WTC11 (cell line): ENCODE measurements at regions not wholly inside any gene's neighbourhood (a gene's known extent, or its start where the extent isn't known, plus 50 kb on each side); places are given as distances from the start of the nearest gene placed in this dataset.

Experiments
- ATAC-seq: fragments of 200-7000 bp; cut with Tn5 transposase; 2 replicates; pipeline ENCODE4 v1.10.0; 2021; ENCODE audit warnings: mild to moderate bottlenecking, moderate library complexity
- CTCF ChIA-PET: fragments of 300-600 bp; sonication (Branson Sonifier 250); formaldehyde crosslinking; loops from one replicate; lab custom pipeline; 2021; ENCODE audit warnings: antibody characterized with exemption; lab: Charles Lee
- POLR2A ChIA-PET: fragments of 350-600 bp; sonication (Branson Sonifier 250); formaldehyde crosslinking; loops from one replicate; lab custom pipeline; 2021; ENCODE audit warnings: antibody characterized with exemption; lab: Charles Lee
- DNase-seq: peaks from one replicate; pipeline ENCODE4 v3.0.0; 2021; ENCODE audit warnings: low spot score
- H3K27ac Mint-ChIP-seq: 2 replicates; pipeline ENCODE4 v1.8.0; 2021; ENCODE audit warnings: mixed read lengths
- H3K27me3 Mint-ChIP-seq: 2 replicates; pipeline ENCODE4 v1.8.0; 2021; ENCODE audit warnings: low read depth, mild to moderate bottlenecking, moderate library complexity, mixed read lengths
- H3K36me3 Mint-ChIP-seq: 2 replicates; pipeline ENCODE4 v1.8.0; 2021; ENCODE audit warnings: mixed read lengths
- H3K4me1 Mint-ChIP-seq: 2 replicates; pipeline ENCODE4 v1.8.0; 2022; ENCODE audit warnings: mixed read lengths
- H3K4me3 Mint-ChIP-seq: 2 replicates; pipeline ENCODE4 v1.8.0; 2021; ENCODE audit warnings: mild to moderate bottlenecking, moderate library complexity, mixed read lengths
- H3K9me3 Mint-ChIP-seq: 2 replicates; pipeline ENCODE4 v1.8.0; 2021; ENCODE audit warnings: mixed read lengths
- AR ChIP-seq: fragments of 250-450 bp; sonication (Bioruptor Pico); IDR thresholded peaks from 2 replicates; pipeline ENCODE4 v1.9.0; 2021; ENCODE audit warnings: mild to moderate bottlenecking
- ATF6 ChIP-seq: sonication (generic); formaldehyde crosslinking; IDR thresholded peaks from 2 replicates; pipeline ENCODE4 v1.8.1; 2023; ENCODE audit warnings: mild to moderate bottlenecking, missing genetic modification reagents
- JUN ChIP-seq: sonication (generic); formaldehyde crosslinking; IDR thresholded peaks from 2 replicates; pipeline ENCODE4 v1.8.0; 2023; ENCODE audit warnings: mild to moderate bottlenecking, missing genetic modification reagents
- KAT7 ChIP-seq: sonication (generic); formaldehyde crosslinking; IDR thresholded peaks from 2 replicates; pipeline ENCODE4 v1.8.1; 2023; ENCODE audit warnings: missing genetic modification reagents, mild to moderate bottlenecking, borderline replicate concordance
- NR2C2 ChIP-seq: sonication (generic); formaldehyde crosslinking; IDR thresholded peaks from 2 replicates; pipeline ENCODE4 v1.8.0; 2022; ENCODE audit warnings: mild to moderate bottlenecking, missing genetic modification reagents
- RORB ChIP-seq: fragments of 250-450 bp; sonication (Bioruptor Pico); IDR thresholded peaks from 2 replicates; pipeline ENCODE4 v1.9.0; 2021; ENCODE audit warnings: mild to moderate bottlenecking
- USF2 ChIP-seq: sonication (generic); formaldehyde crosslinking; IDR thresholded peaks from 2 replicates; pipeline ENCODE4 v1.8.1; 2023; ENCODE audit warnings: mild to moderate bottlenecking, missing genetic modification reagents, moderate library complexity
- ZNF423 ChIP-seq: fragments of 250-450 bp; sonication (Bioruptor Pico); IDR thresholded peaks from 2 replicates; pipeline ENCODE4 v2.1.2; 2022; ENCODE audit warnings: mild to moderate bottlenecking, moderate library complexity
- TF ChIP-seq, protein P1 (sequence below): sonication (generic); formaldehyde crosslinking; IDR thresholded peaks from 2 replicates; pipeline ENCODE4 v1.8.0; 2023; ENCODE audit warnings: missing genetic modification reagents, mild to moderate bottlenecking, borderline replicate concordance
- TF ChIP-seq, protein P2 (sequence below): sonication (generic); formaldehyde crosslinking; IDR thresholded peaks from 2 replicates; pipeline ENCODE4 v1.8.1; 2023; ENCODE audit warnings: mild to moderate bottlenecking, missing genetic modification reagents, borderline replicate concordance
- TF ChIP-seq, protein P3 (sequence below): sonication (generic); formaldehyde crosslinking; IDR thresholded peaks from 2 replicates; pipeline ENCODE4 v1.8.0; 2022; ENCODE audit warnings: mild to moderate bottlenecking, missing genetic modification reagents
- TF ChIP-seq, protein P4 (sequence below): sonication (generic); formaldehyde crosslinking; IDR thresholded peaks from 2 replicates; pipeline ENCODE4 v1.8.1; 2022; ENCODE audit warnings: low read depth, missing genetic modification reagents, borderline replicate concordance

DNA sequence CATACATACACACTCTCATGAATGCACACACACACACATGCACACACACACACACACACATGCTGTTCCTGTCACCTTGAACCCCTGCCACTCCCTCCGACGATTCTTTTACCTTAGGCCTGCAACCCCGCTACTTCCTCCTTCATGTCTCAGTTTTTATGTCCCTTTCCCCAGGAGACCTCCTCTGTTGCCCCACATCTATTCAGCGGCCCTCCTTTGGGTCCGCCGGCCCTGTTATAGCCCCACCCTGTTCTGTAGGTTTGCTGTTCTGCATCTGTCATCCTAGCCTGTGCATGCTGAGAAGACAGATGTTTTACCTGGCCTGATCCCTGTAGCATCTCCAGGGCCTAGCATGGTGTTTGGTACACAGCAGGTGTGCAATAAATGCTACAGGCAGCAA lies 161.6 kb upstream of the PCBD1 start:
- H3K36me3 Mint-ChIP-seq = no peaks in the 10 kb centered on the region
- CTCF ChIA-PET = interaction anchor here (2.0 kb wide), 1 partner anchor 17 kb away, joined by 6 read pairs; no protein-coding TSS in a partner anchor
- POLR2A ChIA-PET = no interaction called here
- no peak for ATAC-seq
- DNase-seq = no peak
- H3K9me3 Mint-ChIP-seq = no peaks in the 10 kb centered on the region
- H3K27me3 Mint-ChIP-seq = no peaks in the 10 kb centered on the region
- H3K4me3 Mint-ChIP-seq = no peak overlapping the region
- no peak overlapping the region for H3K27ac Mint-ChIP-seq
- peaks cover 3% of the 10 kb centered on the region for H3K4me1 Mint-ChIP-seq
- TF ChIP-seq ZNF423 (CRISPR knock-in tag) = no peak
- TF ChIP-seq ATF6 (CRISPR knock-in tag) = no peak
- no peak for TF ChIP-seq AR
- no peak for TF ChIP-seq KAT7 (CRISPR knock-in tag)
- TF ChIP-seq, protein P1, sequence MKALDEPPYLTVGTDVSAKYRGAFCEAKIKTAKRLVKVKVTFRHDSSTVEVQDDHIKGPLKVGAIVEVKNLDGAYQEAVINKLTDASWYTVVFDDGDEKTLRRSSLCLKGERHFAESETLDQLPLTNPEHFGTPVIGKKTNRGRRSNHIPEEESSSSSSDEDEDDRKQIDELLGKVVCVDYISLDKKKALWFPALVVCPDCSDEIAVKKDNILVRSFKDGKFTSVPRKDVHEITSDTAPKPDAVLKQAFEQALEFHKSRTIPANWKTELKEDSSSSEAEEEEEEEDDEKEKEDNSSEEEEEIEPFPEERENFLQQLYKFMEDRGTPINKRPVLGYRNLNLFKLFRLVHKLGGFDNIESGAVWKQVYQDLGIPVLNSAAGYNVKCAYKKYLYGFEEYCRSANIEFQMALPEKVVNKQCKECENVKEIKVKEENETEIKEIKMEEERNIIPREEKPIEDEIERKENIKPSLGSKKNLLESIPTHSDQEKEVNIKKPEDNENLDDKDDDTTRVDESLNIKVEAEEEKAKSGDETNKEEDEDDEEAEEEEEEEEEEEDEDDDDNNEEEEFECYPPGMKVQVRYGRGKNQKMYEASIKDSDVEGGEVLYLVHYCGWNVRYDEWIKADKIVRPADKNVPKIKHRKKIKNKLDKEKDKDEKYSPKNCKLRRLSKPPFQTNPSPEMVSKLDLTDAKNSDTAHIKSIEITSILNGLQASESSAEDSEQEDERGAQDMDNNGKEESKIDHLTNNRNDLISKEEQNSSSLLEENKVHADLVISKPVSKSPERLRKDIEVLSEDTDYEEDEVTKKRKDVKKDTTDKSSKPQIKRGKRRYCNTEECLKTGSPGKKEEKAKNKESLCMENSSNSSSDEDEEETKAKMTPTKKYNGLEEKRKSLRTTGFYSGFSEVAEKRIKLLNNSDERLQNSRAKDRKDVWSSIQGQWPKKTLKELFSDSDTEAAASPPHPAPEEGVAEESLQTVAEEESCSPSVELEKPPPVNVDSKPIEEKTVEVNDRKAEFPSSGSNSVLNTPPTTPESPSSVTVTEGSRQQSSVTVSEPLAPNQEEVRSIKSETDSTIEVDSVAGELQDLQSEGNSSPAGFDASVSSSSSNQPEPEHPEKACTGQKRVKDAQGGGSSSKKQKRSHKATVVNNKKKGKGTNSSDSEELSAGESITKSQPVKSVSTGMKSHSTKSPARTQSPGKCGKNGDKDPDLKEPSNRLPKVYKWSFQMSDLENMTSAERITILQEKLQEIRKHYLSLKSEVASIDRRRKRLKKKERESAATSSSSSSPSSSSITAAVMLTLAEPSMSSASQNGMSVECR (CRISPR knock-in tag) = no peak
- TF ChIP-seq RORB = no peak

DNA sequence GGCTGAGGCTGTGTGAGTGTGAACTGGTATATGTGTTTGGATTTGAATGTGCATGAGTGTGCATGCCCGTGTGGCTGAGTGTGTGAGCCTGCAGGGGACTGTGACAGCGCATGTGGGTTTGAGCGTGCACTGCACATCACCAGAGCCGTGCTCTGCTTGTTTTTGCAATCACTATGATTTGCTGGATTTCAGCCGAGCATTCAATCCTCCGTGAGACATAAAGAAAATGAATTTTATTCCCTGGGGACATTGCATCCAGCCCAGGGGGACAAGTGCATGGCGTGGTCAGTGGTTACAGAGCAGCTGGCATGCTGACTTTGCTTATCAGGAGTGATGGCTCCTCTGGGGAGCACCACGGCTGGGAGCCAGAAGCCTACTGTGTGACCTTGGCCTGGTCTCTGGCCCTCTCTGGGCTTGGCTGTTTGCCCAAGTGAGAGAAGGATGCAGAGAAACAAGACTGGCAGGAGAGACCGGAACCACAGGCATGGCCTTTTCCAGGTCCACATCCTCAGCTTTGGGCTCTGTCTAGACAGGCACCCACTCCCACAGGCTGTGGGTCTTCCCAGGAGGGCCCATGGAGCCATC lies 160.2 kb upstream of the UNC5B start:
- H3K4me1 Mint-ChIP-seq = no peaks in the 10 kb centered on the region
- H3K27me3 Mint-ChIP-seq = no peaks in the 10 kb centered on the region
- H3K9me3 Mint-ChIP-seq = no peaks in the 10 kb centered on the region
- DNase-seq (no peak), ATAC-seq (no peak)
- no peak overlapping the region for H3K27ac Mint-ChIP-seq
- no peak overlapping the region for H3K4me3 Mint-ChIP-seq
- ChIA-PET CTCF (interaction anchor here (2.0 to 2.6 kb wide), 2 partner anchors 12 to 19 kb away, joined by 6 to 9 read pairs; no protein-coding TSS in a partner anchor), POLR2A (no interaction called here)
- no peaks in the 10 kb centered on the region for H3K36me3 Mint-ChIP-seq
- TF ChIP-seq USF2 (no peak), JUN (CRISPR knock-in tag) (no peak), ZNF423 (CRISPR knock-in tag) (no peak), NR2C2 (no peak)
- TF ChIP-seq, protein P2, sequence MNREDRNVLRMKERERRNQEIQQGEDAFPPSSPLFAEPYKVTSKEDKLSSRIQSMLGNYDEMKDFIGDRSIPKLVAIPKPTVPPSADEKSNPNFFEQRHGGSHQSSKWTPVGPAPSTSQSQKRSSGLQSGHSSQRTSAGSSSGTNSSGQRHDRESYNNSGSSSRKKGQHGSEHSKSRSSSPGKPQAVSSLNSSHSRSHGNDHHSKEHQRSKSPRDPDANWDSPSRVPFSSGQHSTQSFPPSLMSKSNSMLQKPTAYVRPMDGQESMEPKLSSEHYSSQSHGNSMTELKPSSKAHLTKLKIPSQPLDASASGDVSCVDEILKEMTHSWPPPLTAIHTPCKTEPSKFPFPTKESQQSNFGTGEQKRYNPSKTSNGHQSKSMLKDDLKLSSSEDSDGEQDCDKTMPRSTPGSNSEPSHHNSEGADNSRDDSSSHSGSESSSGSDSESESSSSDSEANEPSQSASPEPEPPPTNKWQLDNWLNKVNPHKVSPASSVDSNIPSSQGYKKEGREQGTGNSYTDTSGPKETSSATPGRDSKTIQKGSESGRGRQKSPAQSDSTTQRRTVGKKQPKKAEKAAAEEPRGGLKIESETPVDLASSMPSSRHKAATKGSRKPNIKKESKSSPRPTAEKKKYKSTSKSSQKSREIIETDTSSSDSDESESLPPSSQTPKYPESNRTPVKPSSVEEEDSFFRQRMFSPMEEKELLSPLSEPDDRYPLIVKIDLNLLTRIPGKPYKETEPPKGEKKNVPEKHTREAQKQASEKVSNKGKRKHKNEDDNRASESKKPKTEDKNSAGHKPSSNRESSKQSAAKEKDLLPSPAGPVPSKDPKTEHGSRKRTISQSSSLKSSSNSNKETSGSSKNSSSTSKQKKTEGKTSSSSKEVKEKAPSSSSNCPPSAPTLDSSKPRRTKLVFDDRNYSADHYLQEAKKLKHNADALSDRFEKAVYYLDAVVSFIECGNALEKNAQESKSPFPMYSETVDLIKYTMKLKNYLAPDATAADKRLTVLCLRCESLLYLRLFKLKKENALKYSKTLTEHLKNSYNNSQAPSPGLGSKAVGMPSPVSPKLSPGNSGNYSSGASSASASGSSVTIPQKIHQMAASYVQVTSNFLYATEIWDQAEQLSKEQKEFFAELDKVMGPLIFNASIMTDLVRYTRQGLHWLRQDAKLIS = no peak
- TF ChIP-seq, protein P3, sequence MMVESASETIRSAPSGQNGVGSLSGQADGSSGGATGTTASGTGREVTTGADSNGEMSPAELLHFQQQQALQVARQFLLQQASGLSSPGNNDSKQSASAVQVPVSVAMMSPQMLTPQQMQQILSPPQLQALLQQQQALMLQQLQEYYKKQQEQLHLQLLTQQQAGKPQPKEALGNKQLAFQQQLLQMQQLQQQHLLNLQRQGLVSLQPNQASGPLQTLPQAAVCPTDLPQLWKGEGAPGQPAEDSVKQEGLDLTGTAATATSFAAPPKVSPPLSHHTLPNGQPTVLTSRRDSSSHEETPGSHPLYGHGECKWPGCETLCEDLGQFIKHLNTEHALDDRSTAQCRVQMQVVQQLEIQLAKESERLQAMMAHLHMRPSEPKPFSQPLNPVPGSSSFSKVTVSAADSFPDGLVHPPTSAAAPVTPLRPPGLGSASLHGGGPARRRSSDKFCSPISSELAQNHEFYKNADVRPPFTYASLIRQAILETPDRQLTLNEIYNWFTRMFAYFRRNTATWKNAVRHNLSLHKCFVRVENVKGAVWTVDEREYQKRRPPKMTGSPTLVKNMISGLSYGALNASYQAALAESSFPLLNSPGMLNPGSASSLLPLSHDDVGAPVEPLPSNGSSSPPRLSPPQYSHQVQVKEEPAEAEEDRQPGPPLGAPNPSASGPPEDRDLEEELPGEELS (CRISPR knock-in tag) = no peak
- TF ChIP-seq, protein P4, sequence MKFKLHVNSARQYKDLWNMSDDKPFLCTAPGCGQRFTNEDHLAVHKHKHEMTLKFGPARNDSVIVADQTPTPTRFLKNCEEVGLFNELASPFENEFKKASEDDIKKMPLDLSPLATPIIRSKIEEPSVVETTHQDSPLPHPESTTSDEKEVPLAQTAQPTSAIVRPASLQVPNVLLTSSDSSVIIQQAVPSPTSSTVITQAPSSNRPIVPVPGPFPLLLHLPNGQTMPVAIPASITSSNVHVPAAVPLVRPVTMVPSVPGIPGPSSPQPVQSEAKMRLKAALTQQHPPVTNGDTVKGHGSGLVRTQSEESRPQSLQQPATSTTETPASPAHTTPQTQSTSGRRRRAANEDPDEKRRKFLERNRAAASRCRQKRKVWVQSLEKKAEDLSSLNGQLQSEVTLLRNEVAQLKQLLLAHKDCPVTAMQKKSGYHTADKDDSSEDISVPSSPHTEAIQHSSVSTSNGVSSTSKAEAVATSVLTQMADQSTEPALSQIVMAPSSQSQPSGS = no peak
